ENCODE measurements at regions not wholly inside any gene's neighbourhood (a gene's known extent, or its start where the extent isn't known, plus 50 kb on each side); places are given as distances from the start of the nearest gene placed in this dataset.

- TF ChIP-seq CTCF (conservative IDR thresholded peaks at IDR 0.05; ENCODE audit: low read depth, low read length) = no peak
- H3K4me3 ChIP-seq (ENCODE audit: low read depth, low read length) = no peak overlapping the region
- DNase-seq (ENCODE audit: low read depth) = peak; percentile 7
These were observed 779.6 kb upstream of the PRMT6 start for GRCh38 chr1:106276871-106277270.

GRCh38 chr1:106277786-106278185, 778.7 kb upstream of the PRMT6 start:
- no peak for DNase-seq (ENCODE audit: low read depth)

GRCh38 chr1:106278716-106279115, 777.8 kb upstream of the PRMT6 start:
- no peak for TF ChIP-seq CTCF (conservative IDR thresholded peaks at IDR 0.05; ENCODE audit: low read depth, low read length)
- DNase-seq (ENCODE audit: low read depth) = peak; percentile 13

More at GRCh38 chr1:106277786-106278185, 778.7 kb upstream of the PRMT6 start:
- no peak overlapping the region for H3K4me3 ChIP-seq (ENCODE audit: low read depth, low read length)
- no peak for TF ChIP-seq CTCF (conservative IDR thresholded peaks at IDR 0.05; ENCODE audit: low read depth, low read length)

GRCh38 chr1:106289265-106289928, 767.1 kb upstream of the PRMT6 start:
- no peak for DNase-seq (ENCODE audit: low read depth)
- no peak overlapping the region for H3K4me3 ChIP-seq (ENCODE audit: low read depth, low read length)
- no peak for TF ChIP-seq CTCF (conservative IDR thresholded peaks at IDR 0.05; ENCODE audit: low read depth, low read length)

More at GRCh38 chr1:106278716-106279115, 777.8 kb upstream of the PRMT6 start:
- no peak overlapping the region for H3K4me3 ChIP-seq (ENCODE audit: low read depth, low read length)

- DNase-seq (ENCODE audit: low read depth) = no peak
- H3K4me3 ChIP-seq (ENCODE audit: low read depth, low read length) = no peak overlapping the region
- no peak for TF ChIP-seq CTCF (conservative IDR thresholded peaks at IDR 0.05; ENCODE audit: low read depth, low read length)
These were observed 765.5 kb upstream of the PRMT6 start for GRCh38 chr1:106290805-106291501.

GRCh38 chr1:106292130-106292529, 764.3 kb upstream of the PRMT6 start:
- H3K4me3 ChIP-seq (ENCODE audit: low read depth, low read length) = no peak overlapping the region
- DNase-seq (ENCODE audit: low read depth) = no peak
- TF ChIP-seq CTCF (conservative IDR thresholded peaks at IDR 0.05; ENCODE audit: low read depth, low read length) = no peak

- no peak for DNase-seq (ENCODE audit: low read depth)
- TF ChIP-seq CTCF (conservative IDR thresholded peaks at IDR 0.05; ENCODE audit: low read depth, low read length) = no peak
- H3K4me3 ChIP-seq (ENCODE audit: low read depth, low read length) = no peak overlapping the region
These were observed 760.0 kb upstream of the PRMT6 start for GRCh38 chr1:106296431-106296830.

Data from choroid plexus epithelial cell (primary cell).